Common myeloid progenitor, CD34-positive (primary cell): ENCODE measurements at regions not wholly inside any gene's neighbourhood (a gene's known extent, or its start where the extent isn't known, plus 50 kb on each side); places are given as distances from the start of the nearest gene placed in this dataset.

Experiments
- CTCF ChIA-PET: fragments of 350-600 bp; sonication (Branson Sonifier 250); formaldehyde crosslinking; loops from one replicate; lab custom pipeline; 2021; ENCODE audit warnings: antibody characterized with exemption; lab: Charles Lee
- POLR2A ChIA-PET: fragments of 350-600 bp; sonication (Branson Sonifier 250); formaldehyde crosslinking; loops from one replicate; lab custom pipeline; 2021; ENCODE audit warnings: antibody characterized with exemption; lab: Charles Lee
- DNase-seq, 3 donors: peaks; one replicate each; pipeline versions ENCODE4 v3.0.0 to v3.0.0-alpha.2; 2013
- H3K27ac ChIP-seq, 2 experiments: 1 replicate in 1 of 2; 2 replicates in 1 of 2; pipeline ENCODE4 v1.7.0; 2013; ENCODE audit warnings: inconsistent platforms in 2 of 2, low read length in 2 of 2, mild to moderate bottlenecking in 2 of 2, low read depth in 1 of 2, moderate library complexity in 1 of 2; ENCODE audit not compliant: severe bottlenecking in 2 of 2, insufficient read depth in 1 of 2, poor library complexity in 1 of 2
- H3K27me3 ChIP-seq, 5 experiments: replicated peaks in 2 of 5; 1 replicate in 3 of 5; 2 replicates in 2 of 5; pipeline versions ENCODE4 v1.6.1 to v1.7.0; 2013; ENCODE audit warnings: low read length in 4 of 5, mild to moderate bottlenecking in 2 of 5, moderate library complexity in 2 of 5, inconsistent platforms in 1 of 5; ENCODE audit not compliant: insufficient read depth in 5 of 5, control insufficient read depth in 4 of 5
- H3K36me3 ChIP-seq, 4 experiments: 1 replicate in 2 of 4; 2 replicates in 2 of 4; pipeline versions ENCODE4 v1.6.1 to v1.7.0; 2013; ENCODE audit warnings: low read length in 3 of 4, control low read depth in 1 of 4, mild to moderate bottlenecking in 1 of 4; ENCODE audit not compliant: control insufficient read depth in 4 of 4, insufficient read depth in 4 of 4
- H3K4me1 ChIP-seq, 4 experiments: 1 replicate in 3 of 4; 2 replicates in 1 of 4; pipeline versions ENCODE4 v1.6.1 to v1.7.1; 2013; ENCODE audit warnings: low read length in 3 of 4, mild to moderate bottlenecking in 3 of 4, control low read depth in 1 of 4, inconsistent platforms in 1 of 4, moderate library complexity in 1 of 4; ENCODE audit not compliant: control insufficient read depth in 4 of 4, insufficient read depth in 4 of 4; ENCODE audit errors: control extremely low read depth in 1 of 4
- H3K4me3 ChIP-seq, 7 experiments: 1 replicate in 4 of 7; 2 replicates in 3 of 7; pipeline versions ENCODE4 v1.5.1 to v1.7.0; 2013; ENCODE audit warnings: mild to moderate bottlenecking in 7 of 7, low read length in 6 of 7, moderate library complexity in 6 of 7, inconsistent platforms in 2 of 7, low read depth in 2 of 7, control low read depth in 1 of 7; ENCODE audit not compliant: insufficient read depth in 4 of 7, control insufficient read depth in 1 of 7; ENCODE audit errors: extremely low read depth in 1 of 7
- H3K9me3 ChIP-seq, 5 experiments: 1 replicate in 4 of 5; 2 replicates in 1 of 5; pipeline versions ENCODE4 v1.6.1 to v1.7.1; 2013; ENCODE audit warnings: low read length in 4 of 5, mild to moderate bottlenecking in 2 of 5, inconsistent platforms in 1 of 5, low read depth in 1 of 5, moderate library complexity in 1 of 5; ENCODE audit not compliant: control insufficient read depth in 4 of 5, insufficient read depth in 2 of 5; ENCODE audit errors: control extremely low read depth in 1 of 5
- WGBS: methylation state at CpG from one replicate; pipeline ENCODE4 v1.1.5; 2013; ENCODE audit not compliant: insufficient coverage; 5-methylcytosine and 5-hydroxymethylcytosine counted together

DNA sequence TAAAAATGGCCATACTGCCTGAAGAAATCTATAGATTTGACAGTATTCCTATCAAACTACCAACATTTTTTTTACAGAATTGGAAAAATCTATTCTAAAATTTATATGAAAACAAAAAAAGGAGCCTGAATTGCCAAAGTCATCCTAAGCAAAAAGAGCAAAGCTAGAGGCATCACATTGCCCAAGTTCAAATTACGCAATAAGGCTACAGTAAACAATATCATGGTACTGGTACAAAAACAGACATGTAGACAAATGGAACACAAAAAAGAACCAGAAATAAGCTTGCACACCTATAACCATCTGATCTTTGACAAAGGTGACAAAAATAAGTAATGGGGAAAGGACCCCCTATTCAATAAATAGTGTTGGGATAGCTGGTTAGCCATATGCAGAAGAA, 50.2 kb upstream of the THSD7B start:
- WGBS = no CpG with 5 or more reads among the region's 1 CpG
- ChIA-PET CTCF (no interaction called here), POLR2A (no interaction called here)
- Histone ChIP-seq H3K9me3 (no peaks in the 10 kb centered on the region), H3K4me3 (no peak overlapping the region), H3K27me3 (no peaks in the 10 kb centered on the region), H3K4me1 (no peaks in the 10 kb centered on the region), H3K36me3 (no peaks in the 10 kb centered on the region), H3K27ac (no peak overlapping the region)
- DNase-seq = no peak

DNA sequence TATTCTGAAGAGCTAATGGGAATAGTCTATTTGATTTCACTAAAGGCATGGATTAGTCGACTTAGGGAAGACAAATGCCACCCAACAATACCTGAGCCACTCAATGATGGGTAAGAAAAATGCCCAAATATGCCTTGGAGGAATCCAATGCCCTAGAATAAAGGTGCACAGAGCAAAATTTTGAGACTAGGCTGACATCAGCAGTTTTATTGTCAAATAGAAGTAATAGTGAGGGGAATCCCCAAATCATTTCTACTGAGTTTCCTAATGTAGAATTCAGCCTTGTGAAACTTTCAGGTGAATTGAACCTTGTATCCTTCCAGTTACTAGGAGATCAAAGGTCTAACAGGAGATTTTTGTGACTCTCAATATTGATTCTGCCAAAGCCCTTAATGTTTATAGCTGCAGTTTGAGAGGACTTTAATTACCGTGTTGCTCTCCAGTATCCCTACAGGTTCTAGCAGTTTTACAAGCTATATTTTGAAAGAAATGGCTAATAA, 50.8 kb upstream of the THSD7B start:
- no peak for DNase-seq
- 75% methylated on average over 1 of the region's 2 CpGs for WGBS
- no peaks in the 10 kb centered on the region for H3K27me3 ChIP-seq
- CTCF ChIA-PET = no interaction called here
- H3K9me3 ChIP-seq = no peaks in the 10 kb centered on the region
- no peaks in the 10 kb centered on the region for H3K36me3 ChIP-seq
- POLR2A ChIA-PET = no interaction called here
- no peak overlapping the region for H3K27ac ChIP-seq
- no peak overlapping the region for H3K4me3 ChIP-seq
- no peaks in the 10 kb centered on the region for H3K4me1 ChIP-seq

DNA sequence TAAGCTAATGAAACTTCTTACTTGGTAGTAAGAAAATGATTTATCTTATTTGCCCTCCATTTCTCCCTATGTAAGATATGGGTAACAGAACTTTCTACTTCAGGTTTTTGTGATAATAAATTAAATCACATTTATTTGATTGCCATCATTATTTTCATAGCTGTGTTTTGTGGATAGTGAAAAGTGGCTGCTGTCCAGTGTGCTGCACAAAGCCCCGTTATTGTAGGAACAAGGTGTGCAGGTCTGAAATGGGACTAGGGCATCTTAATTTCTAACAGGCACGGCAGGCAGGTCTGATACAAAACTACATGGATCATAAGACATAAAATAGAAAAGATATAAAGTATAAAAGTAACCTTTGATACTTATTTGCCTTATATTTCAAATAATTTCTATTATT, 51.6 kb upstream of the THSD7B start:
- Histone ChIP-seq H3K4me3 (no peak overlapping the region), H3K27ac (no peak overlapping the region), H3K4me1 (no peaks in the 10 kb centered on the region), H3K36me3 (no peaks in the 10 kb centered on the region), H3K9me3 (no peaks in the 10 kb centered on the region), H3K27me3 (no peaks in the 10 kb centered on the region)
- POLR2A ChIA-PET = interaction anchor here (0.6 kb wide), 1 partner anchor 319 kb away, joined by 5 read pairs; no protein-coding TSS in a partner anchor
- WGBS = no CpG with 5 or more reads among the region's 2 CpGs
- DNase-seq = no peak
- CTCF ChIA-PET = no interaction called here

DNA sequence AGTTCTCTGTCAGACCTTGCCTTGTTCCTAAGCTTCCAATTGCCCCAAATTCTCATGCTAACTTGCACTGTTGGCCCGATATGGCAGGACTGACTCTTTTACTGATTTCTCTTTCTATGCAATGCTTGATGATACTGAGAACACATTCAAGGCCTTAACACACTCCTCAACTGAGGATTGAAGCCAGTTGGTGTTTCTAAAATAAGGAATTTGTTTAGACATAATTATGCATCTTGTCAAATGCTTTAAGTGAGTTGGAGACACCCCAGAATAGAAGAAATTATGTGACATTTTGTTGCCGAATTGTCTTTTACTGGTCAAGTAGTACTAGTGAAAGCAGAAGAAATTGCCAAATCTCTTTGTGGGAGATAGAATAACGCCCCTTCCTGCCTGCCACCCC, 60.0 kb upstream of the THSD7B start:
- WGBS = 100% methylated on average over 2 of the region's 3 CpGs
- H3K4me3 ChIP-seq = no peak overlapping the region
- ChIA-PET POLR2A (no interaction called here), CTCF (no interaction called here)
- no peaks in the 10 kb centered on the region for H3K36me3 ChIP-seq
- H3K27ac ChIP-seq = no peak overlapping the region
- no peaks in the 10 kb centered on the region for H3K4me1 ChIP-seq
- H3K9me3 ChIP-seq = no peaks in the 10 kb centered on the region
- DNase-seq = no peak
- H3K27me3 ChIP-seq = no peaks in the 10 kb centered on the region

DNA sequence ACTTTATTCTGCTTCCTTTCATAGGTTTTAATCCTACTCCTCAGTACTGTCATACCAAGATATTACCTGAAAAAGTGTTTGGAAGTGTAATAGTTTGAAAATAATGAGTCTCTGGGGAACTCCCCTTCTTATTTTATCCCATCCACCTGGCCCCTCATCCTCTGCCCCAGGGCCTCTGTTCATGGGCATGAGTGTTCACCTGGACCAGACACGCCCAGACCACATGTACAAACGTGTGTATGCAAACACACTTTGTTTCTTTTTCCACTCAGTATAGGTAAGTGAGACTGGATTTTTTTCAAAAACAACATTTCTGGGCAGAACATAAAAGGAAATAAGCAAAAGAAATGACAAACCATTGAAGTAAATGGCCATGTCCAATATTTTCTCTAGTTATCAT, 62.1 kb upstream of the THSD7B start:
- Histone ChIP-seq H3K4me1 (no peaks in the 10 kb centered on the region), H3K4me3 (no peak overlapping the region), H3K27ac (no peak overlapping the region), H3K27me3 (no peaks in the 10 kb centered on the region), H3K9me3 (no peaks in the 10 kb centered on the region), H3K36me3 (no peaks in the 10 kb centered on the region)
- DNase-seq = no peak
- WGBS = 89% methylated on average over 2 of the region's 2 CpGs
- POLR2A ChIA-PET = no interaction called here
- CTCF ChIA-PET = no interaction called here

DNA sequence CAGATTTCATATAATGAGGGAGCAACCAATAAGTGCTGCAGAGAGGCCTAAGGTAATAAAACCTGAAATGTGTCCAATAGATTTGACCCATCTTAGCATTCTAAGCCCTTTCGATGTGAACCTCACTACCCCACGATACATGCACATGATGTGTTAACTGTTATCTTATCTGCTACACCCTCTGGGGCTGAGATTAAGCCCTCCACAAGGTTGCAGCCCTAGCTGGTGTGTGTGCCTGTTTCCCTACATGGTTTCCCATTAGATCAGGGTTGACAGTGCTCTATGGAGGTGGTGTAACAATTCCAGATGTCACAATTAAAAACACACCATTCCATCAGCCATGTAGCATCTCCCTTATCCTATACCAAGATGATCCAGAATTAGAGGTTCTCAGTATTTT, 68.9 kb upstream of the THSD7B start:
- Histone ChIP-seq H3K4me1 (no peaks in the 10 kb centered on the region), H3K36me3 (no peaks in the 10 kb centered on the region), H3K27me3 (no peaks in the 10 kb centered on the region), H3K9me3 (no peaks in the 10 kb centered on the region), H3K4me3 (no peak overlapping the region), H3K27ac (no peak overlapping the region)
- ChIA-PET POLR2A (no interaction called here), CTCF (no interaction called here)
- no peak for DNase-seq
- 100% methylated on average over 2 of the region's 2 CpGs for WGBS

DNA sequence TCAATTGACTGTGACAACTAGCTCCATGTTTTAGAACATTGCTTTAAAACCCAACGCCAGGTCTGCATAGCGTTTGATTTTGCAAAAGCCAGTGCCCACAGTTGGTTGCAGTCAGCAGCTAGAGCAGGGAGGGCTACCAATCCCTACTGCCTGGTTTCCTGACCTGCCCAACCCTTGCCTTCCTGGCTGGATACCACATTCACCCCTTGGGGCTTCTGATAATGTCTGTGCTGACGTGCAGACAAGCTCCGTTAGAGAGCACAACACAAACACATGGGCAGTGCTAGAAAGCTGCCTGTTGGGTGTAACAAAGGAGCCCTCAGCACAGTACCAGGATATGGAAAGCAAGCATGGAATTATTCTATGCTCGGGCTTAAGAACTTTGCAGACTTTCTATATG, 71.4 kb upstream of the THSD7B start:
- POLR2A ChIA-PET = no interaction called here
- CTCF ChIA-PET = no interaction called here
- DNase-seq = no peak

More for the DNA sequence above, 71.4 kb upstream of the THSD7B start:
- no peaks in the 10 kb centered on the region for H3K4me1 ChIP-seq
- 66% methylated on average over 3 of the region's 5 CpGs for WGBS
- no peaks in the 10 kb centered on the region for H3K9me3 ChIP-seq
- H3K36me3 ChIP-seq = no peaks in the 10 kb centered on the region
- no peaks in the 10 kb centered on the region for H3K27me3 ChIP-seq
- no peak overlapping the region for H3K27ac ChIP-seq
- H3K4me3 ChIP-seq = no peak overlapping the region
